K562 (cell line): ENCODE measurements at regions not wholly inside any gene's neighbourhood (a gene's known extent, or its start where the extent isn't known, plus 50 kb on each side); places are given as distances from the start of the nearest gene placed in this dataset.

ENCODE experiments used
- ATAC-seq: fragments of 200-7000 bp; cut with Tn5 transposase; 3 replicates; pipeline ENCODE4 v1.9.1; 2020; ENCODE audit warnings: moderate library complexity
- BruUV-seq: library from RNA; stranded (reverse); fragments of 400-500 nt; replicated peaks from 2 replicates; lab custom pipeline; 2021; lab: Mats Ljungman, UMichigan
- CTCF ChIA-PET: fragments of 300-600 bp; formaldehyde crosslinking; extraction: SDS; loops from one replicate; lab custom pipeline; 2021; ENCODE audit warnings: low intra/inter-chr PET ratio; lab: Yijun Ruan, JAX
- POLR2A ChIA-PET: fragments of 300-600, 350-650 bp; sonication (Branson Sonifier 250); formaldehyde crosslinking; extraction: SDS; loops from one replicate; lab custom pipeline; 2021; ENCODE audit warnings: antibody characterized with exemption, inconsistent platforms; lab: Yijun Ruan, JAX
- DNase-seq, 4 experiments: peaks; one replicate each; pipeline versions ENCODE4 v3.0.0 to v3.0.0-alpha.2; 2011 to 2018; ENCODE audit warnings: low spot score in 3 of 4, mixed read lengths in 3 of 4; ENCODE audit errors: extremely low read depth in 1 of 4
- FAIRE-seq: peaks from 2 replicates; lab custom pipeline; 2011; peaks lifted over from hg19 to GRCh38; lab: Jason Lieb, UNC
- H2AFZ ChIP-seq: 2 replicates; pipeline ENCODE4 v1.6.0; 2011; ENCODE audit warnings: low read depth, low read length, control low read depth, inconsistent platforms
- H3K27ac ChIP-seq: fragments of 200-600 bp; 3 replicates; pipeline ENCODE4 v1.8.0; 2011; ENCODE audit warnings: low read depth, mild to moderate bottlenecking, control low read depth, inconsistent platforms, low read length, moderate library complexity, mixed read lengths; ENCODE audit errors: extremely low read depth
- H3K27me3 ChIP-seq, 2 experiments: fragments of 300-600 bp in 1 of 2; 2 replicates in 1 of 2; 3 replicates in 1 of 2; pipeline versions ENCODE4 v1.6.0 to v1.8.0; 2011; ENCODE audit warnings: inconsistent platforms in 2 of 2, low read length in 2 of 2, mild to moderate bottlenecking in 1 of 2, mixed read lengths in 1 of 2, moderate library complexity in 1 of 2; ENCODE audit not compliant: control insufficient read depth in 2 of 2, insufficient read depth in 2 of 2
- H3K36me3 ChIP-seq: fragments of 300-600 bp; 3 replicates; pipeline ENCODE4 v1.8.0; 2011; ENCODE audit warnings: mild to moderate bottlenecking, low read length, inconsistent platforms; ENCODE audit not compliant: control insufficient read depth, insufficient read depth
- H3K4me1 ChIP-seq, 2 experiments: fragments of 200-600 bp in 1 of 2; replicated peaks in 1 of 2; 2 replicates in 1 of 2; 3 replicates in 1 of 2; pipeline versions ENCODE4 v1.5.1 to v1.8.0; 2011; ENCODE audit warnings: inconsistent platforms in 2 of 2, low read length in 2 of 2, mild to moderate bottlenecking in 1 of 2, mixed read lengths in 1 of 2, moderate library complexity in 1 of 2; ENCODE audit not compliant: control insufficient read depth in 2 of 2, insufficient read depth in 2 of 2
- H3K4me2 ChIP-seq: 2 replicates; pipeline ENCODE4 v1.6.1; 2011; ENCODE audit warnings: low read length, control low read depth, inconsistent platforms, mixed read lengths; ENCODE audit not compliant: insufficient read depth
- H3K4me3 ChIP-seq: fragments of 200-600 bp; sonication (generic), shearing (Covaris generic); 2 replicates; pipeline ENCODE4 v1.5.1; 2016; ENCODE audit warnings: control low read depth, inconsistent platforms
- H3K79me2 ChIP-seq: fragments of 200-600 bp; 3 replicates; pipeline ENCODE4 v1.8.0; 2011; ENCODE audit warnings: low read length, inconsistent platforms; ENCODE audit not compliant: control insufficient read depth, insufficient read depth
- H3K9ac ChIP-seq, 2 experiments: 2 replicates each; pipeline versions ENCODE4 v1.6.0 to v1.6.1; 2011; ENCODE audit warnings: low read depth in 2 of 2, low read length in 2 of 2, control low read depth in 1 of 2, inconsistent platforms in 1 of 2, mild to moderate bottlenecking in 1 of 2, mixed read lengths in 1 of 2; ENCODE audit not compliant: insufficient read depth in 1 of 2
- H3K9me1 ChIP-seq: one replicate; pipeline ENCODE4 v1.6.0; 2011; ENCODE audit warnings: inconsistent platforms, mild to moderate bottlenecking, low read length, moderate library complexity; ENCODE audit not compliant: control insufficient read depth, insufficient read depth
- H3K9me3 ChIP-seq: replicated peaks from 2 replicates; pipeline ENCODE4 v1.5.1; 2011; ENCODE audit warnings: low read depth, low read length, inconsistent platforms; ENCODE audit not compliant: control insufficient read depth, insufficient read depth
- H4K20me1 ChIP-seq: replicated peaks from 2 replicates; pipeline ENCODE4 v1.6.1; 2011; ENCODE audit warnings: low read length, inconsistent platforms, mixed read lengths; ENCODE audit not compliant: control insufficient read depth, insufficient read depth
- MAFF ChIP-seq: IDR thresholded peaks from 2 replicates; pipeline ENCODE4 v1.6.1; 2012; ENCODE audit warnings: low read length, improper control_type of control experiment
- MAFK ChIP-seq: IDR thresholded peaks from 2 replicates; pipeline ENCODE4 v1.6.1; 2011; ENCODE audit warnings: low read length, improper control_type of control experiment
- SMARCE1 ChIP-seq: fragments of 450-650 bp; IDR thresholded peaks from 2 replicates; pipeline ENCODE4 v1.7.1; 2016; ENCODE audit warnings: mild to moderate bottlenecking
- ZC3H4 ChIP-seq: sonication (generic); formaldehyde crosslinking; IDR thresholded peaks from 2 replicates; pipeline ENCODE4 v1.9.0; 2021; ENCODE audit warnings: missing genetic modification reagents, borderline replicate concordance
- ZNF316 ChIP-seq: fragments of 450-650 bp; IDR thresholded peaks from 2 replicates; pipeline ENCODE4 v1.6.1; 2016
- ZNF655 ChIP-seq: fragments of 250-450 bp; sonication (Bioruptor Pico); IDR thresholded peaks from 2 replicates; pipeline ENCODE4 v1.5.0; 2021
- WGBS: fragments of 100-300 bp; shearing (Covaris generic); methylation state at CpG from one replicate; pipeline ENCODE4 v1.1.6; 2016; ENCODE audit warnings: low coverage, mixed read lengths; ENCODE audit not compliant: insufficient coverage; ENCODE audit errors: missing lambda C conversion rate; 5-methylcytosine and 5-hydroxymethylcytosine counted together
- in situ Hi-C: fragments of 300-500 bp; cut with MboI; formaldehyde crosslinking; loops from 4 replicates; pipeline ENCODE4 v1.15.0; 2018; ENCODE audit warnings: inconsistent platforms, mixed read lengths
- intact Hi-C: fragments of 100-400 bp; cut with micrococcal nuclease; formaldehyde crosslinking; loops from 2 replicates; pipeline ENCODE4 v1.14.2; 2022
- TF ChIP-seq, protein P1 (sequence below): fragments of 450-650 bp; IDR thresholded peaks from 2 replicates; pipeline ENCODE4 v1.6.1; 2016; ENCODE audit warnings: low read depth

DNA sequence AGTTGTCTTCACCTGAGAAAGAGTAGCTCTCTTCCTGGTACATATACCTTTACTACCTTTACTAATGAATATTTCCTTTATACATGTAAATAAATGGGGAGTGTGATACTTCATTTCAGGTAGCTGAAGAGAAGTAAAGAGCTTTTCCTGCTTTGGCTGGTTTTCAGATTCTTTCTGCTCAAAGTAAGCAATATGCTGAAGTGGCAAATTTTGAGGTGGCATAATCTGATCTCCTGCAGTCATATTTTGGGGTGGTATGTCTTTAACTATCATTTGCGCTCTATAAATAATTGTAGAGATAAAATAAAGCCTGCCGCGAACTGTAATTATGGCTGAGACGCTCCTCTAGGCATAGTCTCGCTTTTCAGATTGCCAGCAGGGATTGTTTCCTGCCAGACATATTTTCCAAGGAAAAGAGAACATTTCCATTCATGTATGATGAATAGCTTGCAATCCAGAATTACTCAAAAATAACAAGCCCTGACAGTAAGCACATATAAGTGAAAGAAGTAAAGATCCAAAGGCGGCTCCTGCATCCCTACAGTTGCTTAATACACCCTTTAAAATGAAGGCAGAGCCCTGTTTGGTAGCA is 200.7 kb downstream of the C12orf50 start:
- in situ Hi-C loops (no loop called here), intact Hi-C loops (no loop called here)
- Histone ChIP-seq H3K27ac (no peak overlapping the region), H3K4me2 (no peak overlapping the region), H3K9me3 (no peaks in the 10 kb centered on the region), H3K9ac (no peak overlapping the region), H3K27me3 (no peaks in the 10 kb centered on the region), H3K4me1 (no peaks in the 10 kb centered on the region), H3K79me2 (no peaks in the 10 kb centered on the region), H3K9me1 (no peaks in the 10 kb centered on the region), H4K20me1 (no peaks in the 10 kb centered on the region), H3K4me3 (no peak overlapping the region), H2AFZ (no peak overlapping the region), H3K36me3 (no peaks in the 10 kb centered on the region)
- ChIA-PET POLR2A (no interaction called here), CTCF (no interaction called here)
- ATAC-seq (no peak), DNase-seq (no peak), FAIRE-seq (no peak)
- no TSS peak for BruUV-seq
- 1% methylated on average over 6 of the region's 6 CpGs for WGBS
- TF ChIP-seq SMARCE1 (no peak), ZNF316 (peak; percentile 34; the same call in 1 of the 2 replicates), MAFF (0 out of 2 replicates have a peak, but pooled peaks have one; percentile 35), ZC3H4 (CRISPR knock-in tag) (no peak), MAFK (peak; percentile 38; the same call in 1 of the 2 replicates)

GRCh38 chr12:87827638-87828264 is 201.4 kb downstream of the C12orf50 start:
- H3K4me1 ChIP-seq = no peaks in the 10 kb centered on the region
- no peaks in the 10 kb centered on the region for H3K9me3 ChIP-seq
- H3K36me3 ChIP-seq = no peaks in the 10 kb centered on the region
- FAIRE-seq (no peak), DNase-seq (no peak), ATAC-seq (no peak)
- in situ Hi-C loops (no loop called here), intact Hi-C loops (no loop called here)
- no peaks in the 10 kb centered on the region for H3K27me3 ChIP-seq
- H3K79me2 ChIP-seq = no peaks in the 10 kb centered on the region
- no peak overlapping the region for H3K4me2 ChIP-seq
- POLR2A ChIA-PET = no interaction called here
- H3K4me3 ChIP-seq = no peak overlapping the region
- no peak overlapping the region for H3K9ac ChIP-seq
- 0% methylated on average over 2 of the region's 2 CpGs for WGBS
- H3K9me1 ChIP-seq = no peaks in the 10 kb centered on the region
- no peaks in the 10 kb centered on the region for H4K20me1 ChIP-seq
- H3K27ac ChIP-seq = no peak overlapping the region
- CTCF ChIA-PET = no interaction called here
- no TSS peak for BruUV-seq
- no peak overlapping the region for H2AFZ ChIP-seq
- TF ChIP-seq, protein P1, sequence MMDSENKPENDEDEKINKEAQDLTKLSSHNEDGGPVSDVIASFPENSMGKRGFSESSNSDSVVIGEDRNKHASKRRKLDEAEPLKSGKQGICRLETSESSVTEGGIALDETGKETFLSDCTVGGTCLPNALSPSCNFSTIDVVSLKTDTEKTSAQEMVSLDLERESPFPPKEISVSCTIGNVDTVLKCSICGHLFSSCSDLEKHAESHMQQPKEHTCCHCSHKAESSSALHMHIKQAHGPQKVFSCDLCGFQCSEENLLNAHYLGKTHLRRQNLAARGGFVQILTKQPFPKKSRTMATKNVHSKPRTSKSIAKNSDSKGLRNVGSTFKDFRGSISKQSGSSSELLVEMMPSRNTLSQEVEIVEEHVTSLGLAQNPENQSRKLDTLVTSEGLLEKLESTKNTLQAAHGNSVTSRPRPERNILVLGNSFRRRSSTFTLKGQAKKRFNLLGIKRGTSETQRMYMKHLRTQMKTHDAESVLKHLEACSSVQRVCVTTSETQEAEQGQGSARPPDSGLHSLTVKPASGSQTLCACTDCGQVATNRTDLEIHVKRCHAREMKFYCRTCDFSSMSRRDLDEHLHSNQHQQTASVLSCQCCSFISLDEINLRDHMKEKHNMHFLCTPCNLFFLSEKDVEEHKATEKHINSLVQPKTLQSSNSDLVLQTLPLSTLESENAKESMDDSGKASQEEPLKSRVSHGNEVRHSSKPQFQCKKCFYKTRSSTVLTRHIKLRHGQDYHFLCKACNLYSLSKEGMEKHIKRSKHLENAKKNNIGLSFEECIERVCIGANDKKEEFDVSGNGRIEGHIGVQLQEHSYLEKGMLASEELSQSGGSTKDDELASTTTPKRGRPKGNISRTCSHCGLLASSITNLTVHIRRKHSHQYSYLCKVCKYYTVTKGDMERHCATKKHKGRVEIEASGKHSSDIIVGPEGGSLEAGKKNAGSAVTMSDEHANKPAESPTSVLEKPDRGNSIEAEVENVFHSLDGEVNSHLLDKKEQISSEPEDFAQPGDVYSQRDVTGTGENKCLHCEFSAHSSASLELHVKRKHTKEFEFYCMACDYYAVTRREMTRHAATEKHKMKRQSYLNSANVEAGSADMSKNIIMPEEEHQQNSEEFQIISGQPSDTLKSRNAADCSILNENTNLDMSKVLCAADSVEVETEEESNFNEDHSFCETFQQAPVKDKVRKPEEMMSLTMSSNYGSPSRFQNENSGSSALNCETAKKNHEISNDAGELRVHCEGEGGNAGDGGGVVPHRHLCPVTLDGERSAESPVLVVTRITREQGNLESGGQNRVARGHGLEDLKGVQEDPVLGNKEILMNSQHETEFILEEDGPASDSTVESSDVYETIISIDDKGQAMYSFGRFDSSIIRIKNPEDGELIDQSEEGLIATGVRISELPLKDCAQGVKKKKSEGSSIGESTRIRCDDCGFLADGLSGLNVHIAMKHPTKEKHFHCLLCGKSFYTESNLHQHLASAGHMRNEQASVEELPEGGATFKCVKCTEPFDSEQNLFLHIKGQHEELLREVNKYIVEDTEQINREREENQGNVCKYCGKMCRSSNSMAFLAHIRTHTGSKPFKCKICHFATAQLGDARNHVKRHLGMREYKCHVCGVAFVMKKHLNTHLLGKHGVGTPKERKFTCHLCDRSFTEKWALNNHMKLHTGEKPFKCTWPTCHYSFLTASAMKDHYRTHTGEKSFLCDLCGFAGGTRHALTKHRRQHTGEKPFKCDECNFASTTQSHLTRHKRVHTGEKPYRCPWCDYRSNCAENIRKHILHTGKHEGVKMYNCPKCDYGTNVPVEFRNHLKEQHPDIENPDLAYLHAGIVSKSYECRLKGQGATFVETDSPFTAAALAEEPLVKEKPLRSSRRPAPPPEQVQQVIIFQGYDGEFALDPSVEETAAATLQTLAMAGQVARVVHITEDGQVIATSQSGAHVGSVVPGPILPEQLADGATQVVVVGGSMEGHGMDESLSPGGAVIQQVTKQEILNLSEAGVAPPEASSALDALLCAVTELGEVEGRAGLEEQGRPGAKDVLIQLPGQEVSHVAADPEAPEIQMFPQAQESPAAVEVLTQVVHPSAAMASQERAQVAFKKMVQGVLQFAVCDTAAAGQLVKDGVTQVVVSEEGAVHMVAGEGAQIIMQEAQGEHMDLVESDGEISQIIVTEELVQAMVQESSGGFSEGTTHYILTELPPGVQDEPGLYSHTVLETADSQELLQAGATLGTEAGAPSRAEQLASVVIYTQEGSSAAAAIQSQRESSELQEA = no peak
- TF ChIP-seq ZNF655 (CRISPR knock-in tag) = no peak
